ENCODE measurements at regions not wholly inside any gene's neighbourhood (a gene's known extent, or its start where the extent isn't known, plus 50 kb on each side); places are given as distances from the start of the nearest gene placed in this dataset.

GRCh38 chr14:87049950-87050349, 943.0 kb downstream of the GALC start:
- H3K4me3 ChIP-seq = no peak overlapping the region
- intact Hi-C loops (cut with micrococcal nuclease) = no loop called here

GRCh38 chr14:87046960-87047359, 946.0 kb downstream of the GALC start:
- H3K27ac ChIP-seq (replicated peaks) = no peak overlapping the region
- no peaks in the 10 kb centered on the region for H3K4me1 ChIP-seq
- TF ChIP-seq, protein P1, sequence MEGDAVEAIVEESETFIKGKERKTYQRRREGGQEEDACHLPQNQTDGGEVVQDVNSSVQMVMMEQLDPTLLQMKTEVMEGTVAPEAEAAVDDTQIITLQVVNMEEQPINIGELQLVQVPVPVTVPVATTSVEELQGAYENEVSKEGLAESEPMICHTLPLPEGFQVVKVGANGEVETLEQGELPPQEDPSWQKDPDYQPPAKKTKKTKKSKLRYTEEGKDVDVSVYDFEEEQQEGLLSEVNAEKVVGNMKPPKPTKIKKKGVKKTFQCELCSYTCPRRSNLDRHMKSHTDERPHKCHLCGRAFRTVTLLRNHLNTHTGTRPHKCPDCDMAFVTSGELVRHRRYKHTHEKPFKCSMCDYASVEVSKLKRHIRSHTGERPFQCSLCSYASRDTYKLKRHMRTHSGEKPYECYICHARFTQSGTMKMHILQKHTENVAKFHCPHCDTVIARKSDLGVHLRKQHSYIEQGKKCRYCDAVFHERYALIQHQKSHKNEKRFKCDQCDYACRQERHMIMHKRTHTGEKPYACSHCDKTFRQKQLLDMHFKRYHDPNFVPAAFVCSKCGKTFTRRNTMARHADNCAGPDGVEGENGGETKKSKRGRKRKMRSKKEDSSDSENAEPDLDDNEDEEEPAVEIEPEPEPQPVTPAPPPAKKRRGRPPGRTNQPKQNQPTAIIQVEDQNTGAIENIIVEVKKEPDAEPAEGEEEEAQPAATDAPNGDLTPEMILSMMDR (IDR thresholded peaks at IDR 0.05; ENCODE audit: borderline replicate concordance) = no peak
- H3K9me3 ChIP-seq (replicated peaks) = no peaks in the 10 kb centered on the region
- intact Hi-C loops (cut with micrococcal nuclease) = no loop called here
- DNase-seq = no peak
- no peak overlapping the region for H3K4me3 ChIP-seq
- H3K27me3 ChIP-seq (ENCODE audit: low read depth) = no peaks in the 10 kb centered on the region
- H3K36me3 ChIP-seq = no peaks in the 10 kb centered on the region

More at GRCh38 chr14:87049950-87050349, 943.0 kb downstream of the GALC start:
- TF ChIP-seq, protein P1 (IDR thresholded peaks at IDR 0.05; ENCODE audit: borderline replicate concordance) = peak; percentile 28
- H3K27me3 ChIP-seq (ENCODE audit: low read depth) = no peaks in the 10 kb centered on the region
- no peaks in the 10 kb centered on the region for H3K9me3 ChIP-seq (replicated peaks)
- no peak overlapping the region for H3K27ac ChIP-seq (replicated peaks)
- DNase-seq = no peak
- no peaks in the 10 kb centered on the region for H3K4me1 ChIP-seq
- H3K36me3 ChIP-seq = no peaks in the 10 kb centered on the region

DNA sequence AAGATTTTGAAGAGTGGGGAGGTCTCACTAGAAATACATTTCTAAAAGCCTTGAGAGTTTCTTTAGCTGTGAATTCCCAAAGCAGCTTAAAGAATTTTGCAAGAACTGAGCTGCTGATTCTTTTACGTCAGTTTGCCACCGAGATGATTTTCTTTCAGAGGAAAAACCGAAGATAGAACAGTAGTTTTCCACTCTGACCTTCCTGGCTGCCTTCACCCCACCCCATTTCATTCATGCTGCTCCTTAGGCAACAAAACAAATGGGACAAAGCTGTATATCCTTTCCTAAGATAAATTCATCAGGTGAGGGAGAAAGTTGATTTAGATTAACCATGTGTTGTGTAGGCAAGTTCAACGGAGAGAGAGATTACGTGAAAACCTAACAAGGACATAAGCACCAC, 947.0 kb downstream of the GALC start:
- DNase-seq = no peak
- TF ChIP-seq, protein P1 (IDR thresholded peaks at IDR 0.05; ENCODE audit: borderline replicate concordance) = no peak
- H3K9me3 ChIP-seq (replicated peaks) = no peaks in the 10 kb centered on the region
- no peaks in the 10 kb centered on the region for H3K36me3 ChIP-seq
- no peaks in the 10 kb centered on the region for H3K4me1 ChIP-seq
- H3K27ac ChIP-seq (replicated peaks) = no peak overlapping the region
- intact Hi-C loops (cut with micrococcal nuclease) = no loop called here
- H3K27me3 ChIP-seq (ENCODE audit: low read depth) = no peaks in the 10 kb centered on the region
- H3K4me3 ChIP-seq = no peak overlapping the region

DNA sequence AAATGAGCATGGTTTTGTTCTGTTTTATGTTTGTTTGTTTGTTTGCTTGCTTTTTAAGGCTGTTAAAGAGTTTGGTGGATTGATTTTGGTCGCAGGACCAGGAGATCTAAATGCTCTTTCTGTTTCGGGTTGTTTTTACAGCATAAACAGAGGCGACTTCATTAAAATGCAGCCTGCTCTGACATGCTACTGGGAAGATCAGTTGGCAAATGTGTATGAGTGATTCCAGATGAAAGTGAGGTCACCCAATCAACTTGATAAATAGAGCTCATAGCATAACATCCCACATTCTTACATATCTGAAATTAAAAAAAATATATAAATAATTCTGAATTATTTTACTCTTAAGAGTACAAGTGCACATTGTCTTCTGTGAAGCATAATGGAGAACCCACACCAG, 947.7 kb downstream of the GALC start:
- H3K4me3 ChIP-seq = no peak overlapping the region
- intact Hi-C loops (cut with micrococcal nuclease) = no loop called here
- no peaks in the 10 kb centered on the region for H3K9me3 ChIP-seq (replicated peaks)
- no peaks in the 10 kb centered on the region for H3K36me3 ChIP-seq
- no peak for DNase-seq
- TF ChIP-seq, protein P1 (IDR thresholded peaks at IDR 0.05; ENCODE audit: borderline replicate concordance) = no peak
- no peak overlapping the region for H3K27ac ChIP-seq (replicated peaks)
- H3K27me3 ChIP-seq (ENCODE audit: low read depth) = no peaks in the 10 kb centered on the region
- no peaks in the 10 kb centered on the region for H3K4me1 ChIP-seq

DNA sequence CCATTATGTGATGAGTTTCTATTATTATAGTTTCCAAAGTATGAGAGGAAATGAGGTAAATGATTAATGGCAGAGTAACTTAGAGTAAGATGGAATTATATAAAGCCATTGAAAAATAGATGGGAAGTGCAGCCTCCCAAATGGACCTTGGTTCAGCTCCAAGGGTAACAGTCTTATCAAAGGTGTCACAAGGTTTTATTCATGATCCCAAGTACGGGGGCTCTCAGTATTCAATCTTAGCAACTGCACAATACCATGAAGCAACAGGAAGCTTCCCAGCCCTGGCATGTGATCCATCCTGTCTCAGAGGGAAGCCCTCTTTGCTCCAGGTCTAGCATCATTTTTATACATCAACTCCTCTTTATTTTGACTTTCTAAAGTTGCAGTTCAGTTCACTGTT, 948.2 kb downstream of the GALC start:
- Histone ChIP-seq H3K27me3 (ENCODE audit: low read depth) (no peaks in the 10 kb centered on the region), H3K4me3 (no peak overlapping the region), H3K36me3 (no peaks in the 10 kb centered on the region), H3K9me3 (replicated peaks) (no peaks in the 10 kb centered on the region), H3K4me1 (no peaks in the 10 kb centered on the region), H3K27ac (replicated peaks) (no peak overlapping the region)
- TF ChIP-seq, protein P1 (IDR thresholded peaks at IDR 0.05; ENCODE audit: borderline replicate concordance) = no peak
- intact Hi-C loops (cut with micrococcal nuclease) = no loop called here
- DNase-seq = no peak
